CD14-positive monocyte (primary cell): ENCODE measurements at regions not wholly inside any gene's neighbourhood (a gene's known extent, or its start where the extent isn't known, plus 50 kb on each side); places are given as distances from the start of the nearest gene placed in this dataset.

Source experiments
- DNase-seq, 3 donors: peaks; one replicate each; pipeline ENCODE4 v3.0.0-alpha.2; 2011 to 2022
- H2AFZ ChIP-seq: 2 replicates; pipeline ENCODE4 v1.6.0; 2012; ENCODE audit warnings: mild to moderate bottlenecking, low read depth, low read length, inconsistent platforms; ENCODE audit not compliant: insufficient read depth, poor library complexity, severe bottlenecking
- H3K27ac ChIP-seq, 2 donors: 1 replicate in 1 of 2; 2 replicates in 1 of 2; pipeline ENCODE4 v1.5.1; 2012 to 2013; ENCODE audit warnings: low read length in 2 of 2, control low read depth in 1 of 2, inconsistent platforms in 1 of 2, low read depth in 1 of 2, mild to moderate bottlenecking in 1 of 2
- H3K27me3 ChIP-seq, 2 donors: one replicate each; pipeline versions ENCODE4 v1.6.0 to v1.6.1; 2011 to 2013; ENCODE audit warnings: low read length in 2 of 2; ENCODE audit not compliant: control insufficient read depth in 2 of 2, insufficient read depth in 2 of 2
- H3K36me3 ChIP-seq, 2 donors: replicated peaks in 1 of 2; 1 replicate in 1 of 2; 2 replicates in 1 of 2; pipeline versions ENCODE4 v1.5.1 to v1.6.1; 2012 to 2013; ENCODE audit warnings: low read length in 2 of 2, control low read depth in 1 of 2, inconsistent platforms in 1 of 2, mild to moderate bottlenecking in 1 of 2; ENCODE audit not compliant: insufficient read depth in 2 of 2, control insufficient read depth in 1 of 2
- H3K4me1 ChIP-seq, 2 donors: 1 replicate in 1 of 2; 2 replicates in 1 of 2; pipeline versions ENCODE4 v1.5.1 to v1.6.1; 2012 to 2013; ENCODE audit warnings: low read length in 2 of 2, control low read depth in 1 of 2, inconsistent platforms in 1 of 2, mild to moderate bottlenecking in 1 of 2, moderate library complexity in 1 of 2; ENCODE audit not compliant: insufficient read depth in 2 of 2, control insufficient read depth in 1 of 2
- H3K4me2 ChIP-seq: replicated peaks from 2 replicates; pipeline ENCODE3; 2012; ENCODE audit warnings: low read length, moderate library complexity, mild to moderate bottlenecking; ENCODE audit not compliant: poor library complexity, severe bottlenecking; ENCODE audit errors: extremely low read depth
- H3K4me3 ChIP-seq, 3 experiments: fragments of 200-600 bp in 1 of 3; sonication (generic) in 1 of 3; replicated peaks in 1 of 3; 1 replicate in 2 of 3; 2 replicates in 1 of 3; pipeline ENCODE4 v1.5.1; 2011 to 2013; ENCODE audit warnings: low read length in 3 of 3, mild to moderate bottlenecking in 3 of 3, control low read depth in 2 of 3, low read depth in 2 of 3, inconsistent platforms in 1 of 3, moderate library complexity in 1 of 3
- H3K79me2 ChIP-seq: 2 replicates; pipeline ENCODE4 v1.6.0; 2012; ENCODE audit warnings: mild to moderate bottlenecking, control low read depth, inconsistent platforms, low read length, moderate library complexity; ENCODE audit not compliant: insufficient read depth
- H3K9ac ChIP-seq: 2 replicates; pipeline ENCODE4 v1.6.0; 2017; ENCODE audit warnings: low read length, mild to moderate bottlenecking; ENCODE audit not compliant: insufficient read depth, poor library complexity, severe bottlenecking
- H3K9me3 ChIP-seq, 2 donors: replicated peaks in 1 of 2; 1 replicate in 1 of 2; 2 replicates in 1 of 2; pipeline versions ENCODE4 v1.5.1 to v1.6.1; 2012 to 2013; ENCODE audit warnings: low read length in 2 of 2, control low read depth in 1 of 2; ENCODE audit not compliant: control insufficient read depth in 1 of 2, insufficient read depth in 1 of 2
- H4K20me1 ChIP-seq: 2 replicates; pipeline ENCODE4 v1.6.0; 2012; ENCODE audit warnings: mild to moderate bottlenecking, low read length, control low read depth, moderate library complexity; ENCODE audit not compliant: insufficient read depth
- H3K27ac Mint-ChIP-seq, 7 donors: one replicate each; pipeline ENCODE4 v1.8.0; 2020; ENCODE audit warnings: mild to moderate bottlenecking in 7 of 7, mixed read lengths in 7 of 7, moderate library complexity in 6 of 7, inconsistent platforms in 2 of 7
- H3K27me3 Mint-ChIP-seq, 3 donors: one replicate each; pipeline ENCODE4 v1.8.0; 2021 to 2022; ENCODE audit warnings: low read depth in 3 of 3, mild to moderate bottlenecking in 3 of 3, mixed read lengths in 3 of 3, moderate library complexity in 3 of 3, inconsistent platforms in 1 of 3
- H3K36me3 Mint-ChIP-seq, 2 donors: one replicate each; pipeline ENCODE4 v1.8.0; 2020; ENCODE audit warnings: mixed read lengths in 2 of 2, inconsistent platforms in 1 of 2, mild to moderate bottlenecking in 1 of 2
- H3K4me1 Mint-ChIP-seq: one replicate; pipeline ENCODE4 v1.8.0; 2020; ENCODE audit warnings: mild to moderate bottlenecking, mixed read lengths
- H3K4me3 Mint-ChIP-seq, 2 donors: one replicate each; pipeline ENCODE4 v1.8.0; 2020; ENCODE audit warnings: mild to moderate bottlenecking in 2 of 2, mixed read lengths in 2 of 2, moderate library complexity in 1 of 2
- H3K9me3 Mint-ChIP-seq, 7 donors: one replicate each; pipeline ENCODE4 v1.8.0; 2020 to 2022; ENCODE audit warnings: mixed read lengths in 7 of 7, mild to moderate bottlenecking in 6 of 7, moderate library complexity in 6 of 7, inconsistent platforms in 2 of 7
- CTCF ChIP-seq: fragments of 200-600 bp; IDR thresholded peaks from one replicate; pipeline ENCODE4 v1.8.0; 2022; ENCODE audit warnings: antibody characterized with exemption, mild to moderate bottlenecking
- WGBS: methylation state at CpG from one replicate; pipeline ENCODE4 v1.1.5; 2013; ENCODE audit warnings: missing lambda C conversion rate; ENCODE audit not compliant: insufficient coverage; 5-methylcytosine and 5-hydroxymethylcytosine counted together
- intact Hi-C, 2 donors: fragments of 100-400 bp; cut with micrococcal nuclease; formaldehyde crosslinking; loops; one replicate each; pipeline versions ENCODE4 v1.15.0 to v1.15.1; 2023

DNA sequence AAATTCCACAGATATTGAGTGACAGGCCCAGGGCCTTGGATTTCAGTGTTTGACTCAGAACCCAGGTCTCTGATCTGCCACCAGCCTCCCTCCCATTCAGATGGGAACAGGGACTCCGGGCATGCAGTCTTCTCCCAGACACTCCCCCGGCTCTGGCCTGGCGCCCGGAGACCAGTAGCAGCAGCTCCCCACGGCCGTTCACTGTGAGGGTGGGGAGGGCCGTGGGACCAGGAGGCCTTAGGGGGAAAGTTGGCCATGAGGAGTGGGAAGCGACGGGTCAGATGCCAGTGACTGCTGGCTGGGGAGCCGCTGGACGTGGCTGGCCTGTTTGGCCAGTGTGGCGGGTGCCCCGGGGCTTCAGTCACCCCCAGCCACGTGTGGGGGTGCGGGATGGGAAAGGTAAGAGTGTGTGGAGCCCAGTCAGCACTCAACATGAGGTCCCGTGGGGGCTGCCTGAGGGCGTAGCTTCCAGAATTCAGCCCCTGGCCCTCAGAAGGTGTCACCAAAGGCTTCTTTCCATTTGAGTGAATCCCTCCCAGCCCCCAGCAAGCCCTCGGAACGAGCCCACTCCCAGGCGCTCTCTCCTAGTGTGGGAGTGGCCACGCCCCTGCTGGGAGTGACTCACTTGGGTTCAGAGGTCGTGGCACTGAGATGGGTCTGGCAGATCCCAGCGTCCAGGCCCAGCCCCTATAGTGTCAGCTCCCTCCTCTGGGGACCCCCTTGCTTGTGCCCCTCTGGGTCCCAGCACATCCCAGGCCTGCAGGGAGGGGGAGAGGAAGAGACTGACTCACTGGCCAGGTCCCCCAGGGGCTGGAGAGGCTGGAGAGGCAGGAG, 309.4 kb downstream of the SEC14L1 start:
- intact Hi-C loops = loop anchor here in 1 of 2 donors (2.0 to 5.0 kb wide), 2 partner anchors 15 to 118 kb away; no protein-coding TSS in a partner anchor
- H3K27me3 Mint-ChIP-seq = peaks cover 0 to 3% (median 2%) of the 10 kb centered on the region in 3 donors
- Histone ChIP-seq H3K9me3 (no peaks in the 10 kb centered on the region), H3K4me2 (peak overlapping the region; percentile 98), H3K4me1 (peaks cover 73 to 82% of the 10 kb centered on the region in 2 donors), H3K36me3 (peaks cover 5 to 14% of the 10 kb centered on the region in 2 donors), H3K4me3 (peak overlapping the region; percentile 68 to 89 (median 68)), H4K20me1 (peaks cover 44% of the 10 kb centered on the region), H3K9ac (peak overlapping the region; percentile 77), H2AFZ (no peak overlapping the region), H3K79me2 (peaks cover 88% of the 10 kb centered on the region), H3K27ac (peak overlapping the region; percentile 2 to 85), H3K27me3 (no peaks in the 10 kb centered on the region)
- no peak for TF ChIP-seq CTCF
- H3K36me3 Mint-ChIP-seq = peaks cover 18 to 48% of the 10 kb centered on the region in 2 donors
- WGBS = 80% methylated on average over 11 of the region's 23 CpGs
- H3K9me3 Mint-ChIP-seq = peaks cover 0 to 4% (median 3%) of the 10 kb centered on the region in 7 donors
- peak overlapping the region; percentile 97 to 98 for H3K4me3 Mint-ChIP-seq
- peak in 1 of 3 donors; percentile 52 for DNase-seq
- peaks cover 85% of the 10 kb centered on the region for H3K4me1 Mint-ChIP-seq
- H3K27ac Mint-ChIP-seq = peak overlapping the region; percentile 78 to 95 (median 91)

GRCh38 chr17:77450742-77451244, 310.0 kb downstream of the SEC14L1 start:
- Histone ChIP-seq H3K9me3 (no peaks in the 10 kb centered on the region), H3K4me1 (peaks cover 73 to 82% of the 10 kb centered on the region in 2 donors), H4K20me1 (peaks cover 51% of the 10 kb centered on the region), H3K4me3 (peak overlapping the region; percentile 68 to 89 (median 68)), H3K36me3 (peaks cover 10 to 21% of the 10 kb centered on the region in 2 donors), H3K27me3 (no peaks in the 10 kb centered on the region), H3K79me2 (peaks cover 94% of the 10 kb centered on the region), H3K9ac (peak overlapping the region; percentile 77), H3K4me2 (peak overlapping the region; percentile 98), H2AFZ (peak overlapping the region; percentile 75), H3K27ac (peak overlapping the region; percentile 47 to 85)
- WGBS = 22% methylated on average over 5 of the region's 9 CpGs
- Mint-ChIP-seq H3K27me3 (peaks cover 0 to 3% (median 0%) of the 10 kb centered on the region in 3 donors), H3K27ac (peak overlapping the region; percentile 53 to 95 (median 91)), H3K9me3 (peaks cover 0 to 4% (median 3%) of the 10 kb centered on the region in 7 donors), H3K4me1 (peaks cover 85% of the 10 kb centered on the region), H3K36me3 (peaks cover 23 to 55% of the 10 kb centered on the region in 2 donors), H3K4me3 (peak overlapping the region; percentile 97 to 98)
- intact Hi-C loops = loop anchor here in 1 of 2 donors (2.0 to 5.0 kb wide), 2 partner anchors 14 to 118 kb away; no protein-coding TSS in a partner anchor
- TF ChIP-seq CTCF = no peak
- DNase-seq = no peak
